Effector memory CD4-positive, alpha-beta T cell (primary cell): ENCODE measurements at regions not wholly inside any gene's neighbourhood (a gene's known extent, or its start where the extent isn't known, plus 50 kb on each side); places are given as distances from the start of the nearest gene placed in this dataset.

Source experiments
- DNase-seq, 3 donors: peaks; one replicate each; pipeline ENCODE4 v3.0.0-alpha.2; 2020
- H3K27ac ChIP-seq: 2 replicates; pipeline ENCODE4 v1.7.0; 2013; ENCODE audit warnings: mild to moderate bottlenecking, low read length, moderate library complexity; ENCODE audit not compliant: insufficient read depth, poor library complexity, severe bottlenecking
- H3K27me3 ChIP-seq: replicated peaks from 2 replicates; pipeline ENCODE4 v1.7.0; 2013; ENCODE audit warnings: mild to moderate bottlenecking, low read length; ENCODE audit not compliant: insufficient read depth, control insufficient read depth, poor library complexity, severe bottlenecking
- H3K36me3 ChIP-seq: 2 replicates; pipeline ENCODE4 v1.7.0; 2013; ENCODE audit warnings: mild to moderate bottlenecking, low read length, moderate library complexity; ENCODE audit not compliant: control insufficient read depth, insufficient read depth
- H3K4me1 ChIP-seq: 2 replicates; pipeline ENCODE4 v1.7.0; 2013; ENCODE audit warnings: low read length, mild to moderate bottlenecking; ENCODE audit not compliant: control insufficient read depth, insufficient read depth, poor library complexity, severe bottlenecking
- H3K4me3 ChIP-seq: 2 replicates; pipeline ENCODE4 v1.7.0; 2013; ENCODE audit warnings: low read length, low read depth, mild to moderate bottlenecking; ENCODE audit not compliant: insufficient read depth, poor library complexity, severe bottlenecking
- H3K9me3 ChIP-seq: 2 replicates; pipeline ENCODE4 v1.7.0; 2013; ENCODE audit warnings: mild to moderate bottlenecking, low read length, moderate library complexity; ENCODE audit not compliant: control insufficient read depth

DNA sequence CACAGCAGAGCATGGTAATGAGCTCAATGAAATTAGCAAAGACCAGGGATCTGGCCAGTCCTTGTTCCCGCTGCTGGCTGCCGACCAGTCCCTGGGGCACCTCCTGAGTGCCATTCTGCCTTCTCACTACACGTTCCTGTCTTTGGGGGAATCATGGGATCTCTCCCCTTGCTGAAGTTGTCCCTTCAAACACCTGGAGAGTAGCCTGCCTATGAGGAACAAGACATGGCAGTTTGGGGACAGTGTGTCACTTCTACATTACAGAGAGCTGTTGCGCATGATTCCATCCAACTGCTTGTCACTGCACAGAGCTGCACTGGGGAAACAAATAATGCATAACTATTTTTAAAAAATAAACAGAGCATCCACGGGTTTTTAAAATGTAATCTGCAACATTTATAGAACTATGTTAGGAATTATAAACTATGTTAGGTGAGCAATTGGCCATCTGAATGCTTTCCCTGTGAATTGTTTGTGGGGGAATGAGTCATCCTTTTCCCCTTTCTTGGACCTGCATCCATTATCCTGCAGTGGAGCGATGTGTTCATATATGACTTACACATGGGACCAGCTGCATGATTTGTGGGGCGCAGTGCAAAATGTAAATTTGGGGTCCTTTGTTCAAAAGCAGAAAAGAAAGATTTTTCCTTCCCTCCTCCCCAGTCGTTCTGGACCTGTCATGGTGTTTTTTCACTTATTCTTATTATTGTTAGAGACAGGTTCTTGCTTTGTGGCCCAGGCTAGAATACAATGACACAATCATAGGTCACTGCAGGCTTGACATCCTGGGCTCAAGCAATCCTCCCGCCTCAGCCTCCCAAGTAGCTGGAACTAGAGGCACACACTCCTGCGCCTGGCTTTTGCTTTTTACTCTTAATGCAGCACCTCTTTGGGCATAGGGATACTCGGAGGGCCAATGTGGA lies 115.0 kb upstream of the TBL1X start:
- Histone ChIP-seq H3K27ac (no peak overlapping the region), H3K4me1 (peaks cover 6% of the 10 kb centered on the region), H3K4me3 (no peak overlapping the region), H3K9me3 (no peaks in the 10 kb centered on the region), H3K27me3 (no peaks in the 10 kb centered on the region), H3K36me3 (no peaks in the 10 kb centered on the region)
- DNase-seq: no peak

DNA sequence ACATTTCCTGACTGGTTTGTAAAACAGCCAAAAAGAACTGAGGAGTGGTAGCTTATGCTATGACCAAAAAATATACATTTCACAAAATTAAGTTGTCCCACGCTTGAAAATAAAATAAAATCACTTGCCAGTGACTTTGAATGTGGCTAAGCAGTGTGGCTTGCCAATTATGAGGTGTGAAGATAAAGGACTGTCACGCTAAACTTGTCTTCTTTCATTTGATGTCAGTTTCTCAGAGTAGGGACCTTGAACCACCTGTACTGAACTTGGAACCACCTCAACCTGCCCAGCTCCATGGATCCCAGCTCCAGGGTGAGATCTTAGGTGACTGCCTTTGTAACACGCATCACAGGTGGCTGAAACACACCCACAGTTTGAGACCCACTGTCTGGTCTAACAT lies 113.7 kb upstream of the TBL1X start:
- Histone ChIP-seq H3K9me3 (no peaks in the 10 kb centered on the region), H3K4me3 (no peak overlapping the region), H3K36me3 (no peaks in the 10 kb centered on the region), H3K4me1 (peaks cover 8% of the 10 kb centered on the region), H3K27ac (no peak overlapping the region), H3K27me3 (no peaks in the 10 kb centered on the region)
- no peak for DNase-seq

DNA sequence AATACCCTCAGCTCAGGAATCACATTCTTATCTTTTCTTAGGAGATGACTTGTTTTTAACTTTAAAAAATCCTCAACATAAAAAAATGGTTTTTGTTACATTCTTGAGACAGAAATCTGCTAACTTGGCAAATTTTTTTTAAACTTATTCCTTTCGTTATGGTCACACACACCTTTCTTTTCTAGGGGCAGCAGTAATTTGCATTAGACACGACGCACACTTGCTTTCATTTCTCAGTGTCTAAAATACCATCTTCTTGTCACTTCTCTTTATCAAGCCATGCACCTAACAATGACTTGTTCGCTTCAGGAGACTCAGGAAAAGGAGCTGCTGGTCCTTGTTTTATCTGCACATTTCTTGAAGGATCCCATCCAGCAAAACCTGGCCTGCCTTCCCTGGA lies 112.6 kb upstream of the TBL1X start:
- Histone ChIP-seq H3K27me3 (no peaks in the 10 kb centered on the region), H3K36me3 (no peaks in the 10 kb centered on the region), H3K27ac (peak overlapping the region; percentile 45), H3K4me3 (peak overlapping the region; percentile 13), H3K4me1 (peaks cover 12% of the 10 kb centered on the region), H3K9me3 (no peaks in the 10 kb centered on the region)
- no peak for DNase-seq

- Histone ChIP-seq H3K36me3 (no peaks in the 10 kb centered on the region), H3K4me1 (peaks cover 12% of the 10 kb centered on the region), H3K4me3 (peak overlapping the region; percentile 13), H3K27me3 (no peaks in the 10 kb centered on the region), H3K9me3 (no peaks in the 10 kb centered on the region), H3K27ac (peak overlapping the region; percentile 45)
- no peak for DNase-seq
Observed at GRCh38 chrX:9352694-9353411, 112.0 kb upstream of the TBL1X start.

DNA sequence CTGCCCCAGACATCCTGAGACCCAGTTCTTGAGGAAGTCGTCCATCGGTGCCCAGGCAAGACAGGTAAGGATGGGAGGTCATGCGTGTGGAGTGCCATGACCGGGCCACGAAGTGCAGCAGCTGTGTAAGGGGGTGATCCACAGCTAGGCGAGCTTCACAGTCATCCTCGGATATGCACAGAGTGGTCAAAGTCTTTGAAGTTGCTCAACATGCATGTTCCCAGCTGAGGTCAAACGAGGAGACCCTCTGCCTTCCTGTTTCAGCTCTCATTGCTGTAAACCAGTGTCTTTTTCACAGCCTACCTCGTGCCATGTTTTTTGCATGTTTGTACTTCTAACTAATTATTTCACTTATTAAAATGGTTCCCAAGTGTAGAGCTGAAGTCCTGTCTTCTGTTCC lies 109.9 kb upstream of the TBL1X start:
- peaks cover 12% of the 10 kb centered on the region for H3K4me1 ChIP-seq
- no peak overlapping the region for H3K27ac ChIP-seq
- no peaks in the 10 kb centered on the region for H3K9me3 ChIP-seq
- H3K27me3 ChIP-seq: no peaks in the 10 kb centered on the region
- no peak overlapping the region for H3K4me3 ChIP-seq
- DNase-seq: no peak
- no peaks in the 10 kb centered on the region for H3K36me3 ChIP-seq

- Histone ChIP-seq H3K27me3 (no peaks in the 10 kb centered on the region), H3K9me3 (no peaks in the 10 kb centered on the region), H3K27ac (no peak overlapping the region), H3K4me1 (peaks cover 12% of the 10 kb centered on the region), H3K36me3 (no peaks in the 10 kb centered on the region), H3K4me3 (no peak overlapping the region)
- no peak for DNase-seq
Observed at GRCh38 chrX:9355739-9356138, 109.1 kb upstream of the TBL1X start.

GRCh38 chrX:9356846-9357245 lies 108.0 kb upstream of the TBL1X start:
- Histone ChIP-seq H3K9me3 (no peaks in the 10 kb centered on the region), H3K4me3 (no peak overlapping the region), H3K36me3 (no peaks in the 10 kb centered on the region), H3K27me3 (no peaks in the 10 kb centered on the region), H3K27ac (no peak overlapping the region), H3K4me1 (peaks cover 9% of the 10 kb centered on the region)
- no peak for DNase-seq

DNA sequence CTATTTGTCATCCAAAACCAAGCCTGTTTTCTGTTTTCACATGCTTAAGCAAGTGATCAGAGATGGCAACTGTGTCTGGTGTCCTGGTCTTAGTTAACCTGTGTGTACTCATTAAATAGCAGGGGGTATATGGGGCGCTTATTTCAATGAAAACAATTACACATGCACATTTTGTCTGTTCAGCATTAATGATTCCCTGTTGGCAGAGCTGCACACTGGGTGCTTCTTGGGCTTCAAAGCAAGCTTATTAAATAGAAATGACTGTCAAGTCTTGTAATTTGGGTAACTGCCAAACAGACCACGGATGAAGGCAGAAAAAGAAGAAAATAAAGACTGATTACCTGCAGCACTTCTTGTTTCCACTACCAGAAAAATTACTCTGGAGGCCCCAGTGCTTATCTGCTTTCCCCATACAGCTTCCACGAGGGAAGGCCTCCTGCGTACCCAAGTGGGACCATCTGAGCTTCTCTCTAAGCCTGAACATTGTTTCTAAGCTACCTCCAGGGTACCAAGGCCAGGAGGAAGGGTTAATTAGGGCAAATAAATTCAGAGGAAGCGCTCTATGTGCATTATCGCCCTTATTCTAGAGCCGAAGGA lies 107.2 kb upstream of the TBL1X start:
- no peak overlapping the region for H3K27ac ChIP-seq
- H3K4me3 ChIP-seq: no peak overlapping the region
- no peak for DNase-seq

GRCh38 chrX:9362363-9362928 lies 102.4 kb upstream of the TBL1X start:
- Histone ChIP-seq H3K4me1 (no peaks in the 10 kb centered on the region), H3K36me3 (no peaks in the 10 kb centered on the region), H3K27ac (no peak overlapping the region), H3K9me3 (no peaks in the 10 kb centered on the region), H3K4me3 (no peak overlapping the region), H3K27me3 (no peaks in the 10 kb centered on the region)
- DNase-seq: no peak

More for the DNA sequence above, 107.2 kb upstream of the TBL1X start:
- H3K27me3 ChIP-seq: no peaks in the 10 kb centered on the region
- H3K4me1 ChIP-seq: peaks cover 9% of the 10 kb centered on the region
- no peaks in the 10 kb centered on the region for H3K9me3 ChIP-seq
- H3K36me3 ChIP-seq: no peaks in the 10 kb centered on the region
